Endothelial cell of umbilical vein (primary cell): ENCODE measurements at regions not wholly inside any gene's neighbourhood (a gene's known extent, or its start where the extent isn't known, plus 50 kb on each side); places are given as distances from the start of the nearest gene placed in this dataset.

Experiments used
- BruUV-seq: library from RNA; stranded (reverse); fragments of 400-500 nt; replicated peaks from 2 replicates; lab custom pipeline; 2021; lab: Mats Ljungman, UMichigan
- CTCF ChIA-PET: fragments of 300-600, 350-600 bp; sonication (Branson Sonifier 250); formaldehyde crosslinking; loops from one replicate; lab custom pipeline; 2021; ENCODE audit warnings: antibody characterized with exemption, inconsistent platforms; lab: Charles Lee
- POLR2A ChIA-PET: fragments of 300-600, 350-600 bp; sonication (Branson Sonifier 250); formaldehyde crosslinking; loops from one replicate; lab custom pipeline; 2021; ENCODE audit warnings: antibody characterized with exemption, inconsistent platforms; lab: Charles Lee
- DNase-seq: peaks from one replicate; pipeline ENCODE4 v3.0.0-alpha.2; 2011; ENCODE audit warnings: low read depth, low spot score
- FAIRE-seq: peaks from 2 replicates; lab custom pipeline; 2011; peaks lifted over from hg19 to GRCh38; lab: Jason Lieb, UNC
- H2AFZ ChIP-seq: 2 replicates; pipeline ENCODE4 v1.6.0; 2012; ENCODE audit warnings: low read depth, low read length, control low read depth, inconsistent platforms
- H3K27ac ChIP-seq: 2 replicates; pipeline ENCODE4 v1.5.1; 2011; ENCODE audit warnings: low read depth, mild to moderate bottlenecking, control low read depth, low read length, moderate library complexity; ENCODE audit not compliant: insufficient read depth
- H3K27me3 ChIP-seq, 2 experiments: 2 replicates each; pipeline versions ENCODE4 v1.6.0 to v1.6.1; 2011; ENCODE audit warnings: low read length in 2 of 2, mixed read lengths in 1 of 2; ENCODE audit not compliant: control insufficient read depth in 2 of 2, insufficient read depth in 2 of 2
- H3K36me3 ChIP-seq, 2 experiments: 2 replicates in 1 of 2; 3 replicates in 1 of 2; pipeline ENCODE4 v1.5.1; 2011; ENCODE audit warnings: low read length in 2 of 2, mild to moderate bottlenecking in 1 of 2, moderate library complexity in 1 of 2; ENCODE audit not compliant: control insufficient read depth in 2 of 2, insufficient read depth in 2 of 2; ENCODE audit errors: extremely low read depth in 1 of 2
- H3K4me1 ChIP-seq: 3 replicates; pipeline ENCODE4 v1.5.1; 2011; ENCODE audit warnings: mild to moderate bottlenecking, low read length; ENCODE audit not compliant: control insufficient read depth, insufficient read depth; ENCODE audit errors: extremely low read depth
- H3K4me2 ChIP-seq: 2 replicates; pipeline ENCODE4 v1.6.1; 2011; ENCODE audit warnings: low read length, control low read depth, mixed read lengths; ENCODE audit not compliant: insufficient read depth
- H3K4me3 ChIP-seq, 3 experiments: fragments of 200-600 bp in 1 of 3; sonication (generic), shearing (Covaris generic) in 1 of 3; replicated peaks in 1 of 3; 2 replicates each; pipeline ENCODE4 v1.5.1; 2011 to 2016; ENCODE audit warnings: control low read depth in 3 of 3, low read length in 3 of 3, mild to moderate bottlenecking in 2 of 3, inconsistent platforms in 1 of 3, low read depth in 1 of 3, moderate library complexity in 1 of 3; ENCODE audit not compliant: insufficient read depth in 1 of 3
- H3K79me2 ChIP-seq: 2 replicates; pipeline ENCODE4 v1.6.0; 2012; ENCODE audit warnings: low read length, inconsistent platforms; ENCODE audit not compliant: control insufficient read depth, insufficient read depth
- H3K9ac ChIP-seq: replicated peaks from 2 replicates; pipeline ENCODE3; 2011; ENCODE audit warnings: low read length, control low read depth; ENCODE audit not compliant: insufficient read depth; ENCODE audit errors: extremely low read depth
- H3K9me1 ChIP-seq: replicated peaks from 3 replicates; pipeline ENCODE4 v1.6.0; 2011; ENCODE audit warnings: mild to moderate bottlenecking, low read length; ENCODE audit not compliant: control insufficient read depth, insufficient read depth; ENCODE audit errors: extremely low read depth
- H3K9me3 ChIP-seq: replicated peaks from 2 replicates; pipeline ENCODE4 v1.5.1; 2012; ENCODE audit warnings: low read length, inconsistent platforms; ENCODE audit not compliant: control insufficient read depth, insufficient read depth
- H4K20me1 ChIP-seq: replicated peaks from 2 replicates; pipeline ENCODE3; 2011; ENCODE audit warnings: mild to moderate bottlenecking, low read length; ENCODE audit not compliant: control insufficient read depth, insufficient read depth; ENCODE audit errors: extremely low read depth
- EZH2 ChIP-seq: IDR thresholded peaks from 2 replicates; pipeline ENCODE4 v1.6.1; 2012; ENCODE audit warnings: borderline replicate concordance, low read depth, mild to moderate bottlenecking, moderate library complexity, low read length, inconsistent platforms; ENCODE audit not compliant: severe bottlenecking
- FOS ChIP-seq: IDR thresholded peaks from 2 replicates; pipeline ENCODE4 v1.6.1; 2011; ENCODE audit warnings: mild to moderate bottlenecking, low read length, moderate library complexity, borderline replicate concordance; ENCODE audit not compliant: insufficient read depth
- GATA2 ChIP-seq: IDR thresholded peaks from 2 replicates; pipeline ENCODE4 v1.7.0; 2011; ENCODE audit warnings: low read depth, mild to moderate bottlenecking, moderate library complexity, mixed read lengths, low read length; ENCODE audit not compliant: insufficient read length, insufficient read depth
- JUN ChIP-seq: IDR thresholded peaks from 2 replicates; pipeline ENCODE4 v1.6.1; 2011; ENCODE audit warnings: borderline replicate concordance, low read depth; ENCODE audit not compliant: insufficient read length, insufficient read depth
- MAX ChIP-seq: IDR thresholded peaks from 2 replicates; pipeline ENCODE4 v1.6.1; 2011; ENCODE audit not compliant: insufficient read depth, insufficient read length
- MYC ChIP-seq: IDR thresholded peaks from one replicate; pipeline ENCODE4 v1.6.1; 2011; ENCODE audit warnings: mild to moderate bottlenecking, low read depth, low read length
- POLR2A ChIP-seq: IDR thresholded peaks from 2 replicates; pipeline ENCODE4 v1.6.1; 2012; ENCODE audit warnings: low read depth, mild to moderate bottlenecking, control low read depth, low read length
- POLR2AphosphoS5 ChIP-seq: IDR thresholded peaks from 2 replicates; pipeline ENCODE4 v1.6.1; 2012; ENCODE audit warnings: low read depth, mild to moderate bottlenecking, control low read depth, low read length, moderate library complexity; ENCODE audit not compliant: insufficient read depth
- dilution Hi-C: fragments of 300-500 bp; cut with MboI; formaldehyde crosslinking; loops from one replicate; pipeline ENCODE4 v1.15.0; 2019; ENCODE audit warnings: low sequenced_read_pairs; ENCODE audit not compliant: extremely low pct_ligation_motif_present
- intact Hi-C: fragments of 100-400 bp; cut with micrococcal nuclease; formaldehyde crosslinking; loops from one replicate; pipeline ENCODE4 v1.10.0; 2022
- TF ChIP-seq, protein P1 (sequence below), 2 donors: IDR thresholded peaks; 1 replicate in 1 of 2; 2 replicates in 1 of 2; pipeline ENCODE4 v1.5.1; 2011; ENCODE audit warnings: low read length in 2 of 2, mild to moderate bottlenecking in 2 of 2, moderate library complexity in 2 of 2, control low read depth in 1 of 2, inconsistent platforms in 1 of 2, low read depth in 1 of 2; ENCODE audit not compliant: insufficient read depth in 1 of 2; ENCODE audit errors: extremely low read depth in 1 of 2

- DNase-seq (no peak), FAIRE-seq (no peak)
- no peaks in the 10 kb centered on the region for H3K27me3 ChIP-seq
- no peaks in the 10 kb centered on the region for H3K9me3 ChIP-seq
- H3K9me1 ChIP-seq, result no peaks in the 10 kb centered on the region
- CTCF ChIA-PET, result no interaction called here
- no TSS peak for BruUV-seq
- H2AFZ ChIP-seq, result no peak overlapping the region
- H3K36me3 ChIP-seq, result no peaks in the 10 kb centered on the region
- dilution Hi-C loops (no loop called here), intact Hi-C loops (no loop called here)
- no peak overlapping the region for H3K27ac ChIP-seq
- H3K4me1 ChIP-seq, result no peaks in the 10 kb centered on the region
- TF ChIP-seq MAX, result no peak
- TF ChIP-seq EZH2, result no peak
- no peak for TF ChIP-seq FOS
- no peak for TF ChIP-seq JUN
- no peak for TF ChIP-seq POLR2AphosphoS5
- no peak for TF ChIP-seq POLR2A
- no peak for TF ChIP-seq GATA2
- no peak for TF ChIP-seq MYC
- TF ChIP-seq, protein P1, sequence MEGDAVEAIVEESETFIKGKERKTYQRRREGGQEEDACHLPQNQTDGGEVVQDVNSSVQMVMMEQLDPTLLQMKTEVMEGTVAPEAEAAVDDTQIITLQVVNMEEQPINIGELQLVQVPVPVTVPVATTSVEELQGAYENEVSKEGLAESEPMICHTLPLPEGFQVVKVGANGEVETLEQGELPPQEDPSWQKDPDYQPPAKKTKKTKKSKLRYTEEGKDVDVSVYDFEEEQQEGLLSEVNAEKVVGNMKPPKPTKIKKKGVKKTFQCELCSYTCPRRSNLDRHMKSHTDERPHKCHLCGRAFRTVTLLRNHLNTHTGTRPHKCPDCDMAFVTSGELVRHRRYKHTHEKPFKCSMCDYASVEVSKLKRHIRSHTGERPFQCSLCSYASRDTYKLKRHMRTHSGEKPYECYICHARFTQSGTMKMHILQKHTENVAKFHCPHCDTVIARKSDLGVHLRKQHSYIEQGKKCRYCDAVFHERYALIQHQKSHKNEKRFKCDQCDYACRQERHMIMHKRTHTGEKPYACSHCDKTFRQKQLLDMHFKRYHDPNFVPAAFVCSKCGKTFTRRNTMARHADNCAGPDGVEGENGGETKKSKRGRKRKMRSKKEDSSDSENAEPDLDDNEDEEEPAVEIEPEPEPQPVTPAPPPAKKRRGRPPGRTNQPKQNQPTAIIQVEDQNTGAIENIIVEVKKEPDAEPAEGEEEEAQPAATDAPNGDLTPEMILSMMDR (IDR thresholded peaks at IDR 0.05; ENCODE audit: extremely low read depth in 1 of 2, insufficient read depth in 1 of 2, low read depth in 1 of 2, low read length in 2 of 2), result no peak
- no peaks in the 10 kb centered on the region for H3K79me2 ChIP-seq
- H4K20me1 ChIP-seq, result no peaks in the 10 kb centered on the region
- POLR2A ChIA-PET, result no interaction called here
- H3K9ac ChIP-seq, result no peak overlapping the region
- no peak overlapping the region for H3K4me2 ChIP-seq
- no peak overlapping the region for H3K4me3 ChIP-seq
These were observed 757.8 kb upstream of the HS3ST1 start for GRCh38 chr4:12186526-12186925.
